GM18519 (cell line): ENCODE measurements at regions not wholly inside any gene's neighbourhood (a gene's known extent, or its start where the extent isn't known, plus 50 kb on each side); places are given as distances from the start of the nearest gene placed in this dataset.

Experiments
- ATAC-seq: cut with Tn5 transposase; IDR thresholded peaks from one replicate; pipeline ENCODE4 v1.9.1; 2021; ENCODE audit warnings: mild to moderate bottlenecking, moderate library complexity; ENCODE audit not compliant: unreplicated experiment, low FRiP score

- ATAC-seq: no peak
Measured at GRCh38 chr7:3250725-3251124, 50.3 kb upstream of the SDK1 start.
